Erythroblast (primary cell): ENCODE measurements at regions not wholly inside any gene's neighbourhood (a gene's known extent, or its start where the extent isn't known, plus 50 kb on each side); places are given as distances from the start of the nearest gene placed in this dataset.
"Not testable (repeated sequence)": the region's sequence is repeated elsewhere in the genome, so short reads cannot be mapped to it uniquely, and the experiment has no call there.

Experiments used
- DNase-seq, 2 experiments: peaks; one replicate each; lab custom pipeline; 2025; lab: John Stamatoyannopoulos, UW
- GATA1 ChIP-seq: IDR thresholded peaks from 2 replicates; pipeline ENCODE4 v1.6.1; 2011; ENCODE audit warnings: low read depth, mild to moderate bottlenecking, control low read depth, low read length, moderate library complexity
- POLR2A ChIP-seq: IDR thresholded peaks from 2 replicates; pipeline ENCODE4 v1.6.1; 2011; ENCODE audit warnings: mild to moderate bottlenecking, low read length

DNA sequence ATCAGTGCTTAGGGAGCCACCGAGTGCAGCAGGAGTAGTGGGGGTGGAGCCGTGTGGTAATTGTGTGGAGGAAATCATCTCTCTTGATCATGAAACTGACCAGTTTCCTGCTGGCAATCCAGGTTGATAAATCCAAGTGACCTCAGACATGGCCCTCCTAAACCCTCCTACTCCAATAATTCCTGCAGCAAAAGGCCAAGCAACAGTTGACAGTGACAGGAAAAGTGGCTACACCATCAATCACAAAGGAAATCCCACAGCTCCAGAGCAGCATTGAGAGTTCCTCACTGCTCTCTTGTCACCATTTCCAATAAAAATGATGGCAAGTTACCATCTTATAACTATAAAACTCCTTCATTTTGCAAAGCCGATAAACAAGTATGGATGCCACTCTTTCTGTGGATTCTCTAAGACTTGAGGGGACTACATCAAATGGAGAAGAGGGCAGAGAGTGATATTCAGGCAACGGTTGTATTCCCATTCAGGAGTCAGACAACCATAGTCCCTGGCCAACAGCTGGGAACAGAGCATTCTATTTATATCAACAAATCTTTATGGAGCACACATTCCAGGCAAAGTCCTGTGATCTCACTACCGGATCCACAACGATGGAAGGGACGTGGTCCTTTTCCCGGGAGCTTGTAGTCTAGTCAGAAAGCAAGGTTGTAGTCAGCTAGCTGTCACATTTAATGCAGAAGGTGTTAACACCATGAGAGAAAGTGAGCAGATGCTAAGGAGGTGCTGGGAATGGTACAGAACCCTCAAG is 312.5 kb upstream of the CTNNB1 start:
- DNase-seq = no peak
- TF ChIP-seq POLR2A (no peak), GATA1 (no peak)

DNA sequence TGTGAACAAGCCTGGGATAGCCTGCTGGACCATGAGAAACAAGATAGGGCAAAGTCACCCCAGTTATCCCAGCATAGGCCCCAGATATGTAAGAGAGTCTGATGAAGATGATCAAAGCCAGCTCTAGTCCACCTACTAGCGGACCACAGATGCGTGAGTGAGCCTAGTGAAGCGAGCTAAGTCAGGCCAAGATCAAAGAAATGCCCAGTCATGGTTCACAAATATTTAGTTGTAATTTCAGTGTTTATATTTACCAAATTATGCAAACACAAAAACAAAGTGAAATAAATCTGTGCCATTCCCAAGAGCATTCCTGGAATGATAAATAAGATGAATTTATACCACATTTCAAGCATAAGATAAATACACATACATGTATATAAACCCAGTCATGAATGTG is 308.1 kb upstream of the CTNNB1 start:
- no peak for TF ChIP-seq POLR2A
- TF ChIP-seq GATA1 = no peak
- no peak for DNase-seq

DNA sequence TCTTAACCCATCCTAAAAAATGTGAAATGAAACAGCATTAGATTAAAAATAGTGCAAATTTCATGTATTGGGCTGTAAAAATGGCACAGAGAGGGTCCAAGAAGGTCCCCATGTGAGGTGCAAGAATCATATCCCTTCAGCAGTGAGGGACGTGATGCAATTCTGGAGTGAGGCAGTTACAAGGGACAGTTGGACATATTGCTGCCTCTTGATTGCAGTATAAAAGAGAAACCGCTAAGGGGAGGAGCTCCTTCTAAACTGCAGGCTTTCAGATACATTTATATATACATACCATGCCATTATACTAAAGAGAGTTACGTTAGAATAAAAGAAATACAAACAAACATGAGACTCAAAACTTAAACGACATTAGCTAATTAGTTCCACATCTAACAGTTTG is 304.2 kb upstream of the CTNNB1 start:
- TF ChIP-seq POLR2A (no peak), GATA1 (no peak)
- no peak for DNase-seq

DNA sequence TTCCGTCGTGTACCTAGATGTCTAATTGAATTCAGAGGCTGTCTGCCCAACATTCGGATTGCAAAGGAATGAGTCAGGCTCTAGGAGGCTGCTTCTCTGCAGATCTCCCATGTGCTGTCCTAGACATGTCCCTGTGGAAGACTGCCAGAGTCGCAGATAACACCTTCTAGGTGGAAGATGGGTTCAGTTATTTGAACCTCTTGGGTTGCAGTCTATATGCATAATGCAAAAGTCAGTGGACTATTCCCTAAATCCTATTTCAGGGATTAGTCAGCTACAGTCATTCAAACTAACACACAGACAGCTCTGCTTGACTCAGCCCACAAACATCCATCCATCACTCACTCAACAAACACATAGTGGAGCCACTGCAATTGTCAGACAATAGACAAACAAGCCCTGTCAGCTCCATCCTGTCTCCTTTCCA is 300.0 kb upstream of the CTNNB1 start:
- DNase-seq = no peak
- TF ChIP-seq POLR2A (no peak), GATA1 (no peak)

DNA sequence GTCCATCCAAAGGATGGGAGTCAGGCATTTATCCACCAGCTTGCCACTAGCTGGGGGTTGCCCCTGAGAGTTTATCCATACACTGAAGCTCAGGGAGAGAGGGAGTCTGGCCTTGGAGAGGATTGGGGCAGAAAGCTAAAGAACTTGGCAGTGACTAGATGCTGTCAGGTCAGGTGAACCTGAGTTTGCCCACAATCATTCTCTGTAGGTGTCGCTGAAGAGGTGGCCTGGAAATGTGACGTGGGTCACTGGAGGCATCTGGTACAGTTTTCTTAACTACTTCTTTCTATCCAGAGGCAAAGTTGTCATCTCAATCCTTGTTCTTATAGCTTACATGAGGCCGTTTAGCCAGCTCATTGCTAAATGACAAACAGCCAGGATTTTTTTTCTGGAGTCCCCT is 298.0 kb upstream of the CTNNB1 start:
- DNase-seq = no peak
- TF ChIP-seq POLR2A (no peak), GATA1 (no peak)

DNA sequence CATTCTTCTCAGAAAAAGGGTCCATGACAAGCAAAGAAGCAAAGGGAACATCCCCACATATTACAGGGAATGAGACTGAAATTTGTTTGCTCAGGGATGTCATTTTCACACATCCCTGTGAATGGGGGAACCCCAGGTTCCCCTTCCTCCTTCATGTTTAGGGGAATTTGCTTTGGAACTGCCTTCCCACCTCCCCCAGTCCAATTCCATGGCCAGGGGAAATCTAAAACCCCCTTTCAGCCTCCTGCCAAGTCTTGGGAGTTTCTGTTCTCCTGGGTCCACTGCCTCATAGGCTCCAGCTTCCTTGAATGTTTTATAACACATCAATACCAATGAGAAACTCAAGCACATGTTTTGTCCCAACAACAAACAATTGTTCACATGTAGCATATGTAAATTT is 297.5 kb upstream of the CTNNB1 start:
- TF ChIP-seq GATA1 (no peak), POLR2A (no peak)

DNA sequence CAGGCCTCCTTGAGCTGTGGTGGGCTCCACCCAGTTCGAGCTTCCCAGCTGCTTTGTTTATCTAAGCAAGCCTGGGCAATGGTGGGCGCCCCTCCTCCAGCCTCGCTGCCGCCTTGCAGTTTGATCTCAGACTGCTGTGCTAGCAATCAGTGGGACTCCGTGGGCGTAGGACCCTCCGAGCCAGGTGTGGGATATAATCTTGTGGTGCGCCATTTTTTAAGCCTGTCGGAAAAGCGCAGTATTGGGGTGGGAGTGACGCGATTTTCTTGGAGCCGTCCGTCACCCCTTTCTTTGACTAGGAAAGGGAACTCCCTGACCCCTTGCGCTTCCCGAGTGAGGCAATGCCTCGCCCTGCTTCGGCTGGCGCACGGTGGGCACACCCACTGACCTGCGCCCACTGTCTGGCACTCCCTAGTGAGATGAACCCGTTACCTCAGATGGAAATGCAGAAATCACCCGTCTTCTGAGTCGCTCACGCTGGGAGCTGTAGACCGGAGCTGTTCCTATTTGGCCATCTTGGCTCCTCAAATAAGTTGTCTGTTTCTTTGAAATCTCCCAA is 291.3 kb upstream of the CTNNB1 start:
- DNase-seq = not testable (repeated sequence)

More for the DNA sequence above, 297.5 kb upstream of the CTNNB1 start:
- DNase-seq = no peak

DNA sequence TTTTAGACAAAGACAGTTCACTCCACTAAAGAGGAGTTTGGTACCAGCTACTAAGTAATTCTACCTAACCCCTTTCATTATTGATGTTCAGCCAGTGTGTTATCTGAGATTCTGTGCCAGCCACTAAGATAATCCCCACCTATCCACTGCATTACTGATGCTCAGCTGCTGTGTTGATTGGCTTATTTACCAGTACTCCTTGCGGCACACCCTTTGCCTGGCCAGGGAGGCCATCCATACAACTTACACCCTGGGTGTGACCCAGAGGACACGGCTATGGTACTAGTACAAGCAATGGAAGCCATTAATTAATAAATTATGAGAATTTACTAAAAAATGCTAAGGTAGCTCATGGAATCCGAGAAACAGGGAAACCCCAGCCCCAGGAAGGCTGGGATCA is 290.7 kb upstream of the CTNNB1 start:
- TF ChIP-seq POLR2A (no peak), GATA1 (no peak)

DNA sequence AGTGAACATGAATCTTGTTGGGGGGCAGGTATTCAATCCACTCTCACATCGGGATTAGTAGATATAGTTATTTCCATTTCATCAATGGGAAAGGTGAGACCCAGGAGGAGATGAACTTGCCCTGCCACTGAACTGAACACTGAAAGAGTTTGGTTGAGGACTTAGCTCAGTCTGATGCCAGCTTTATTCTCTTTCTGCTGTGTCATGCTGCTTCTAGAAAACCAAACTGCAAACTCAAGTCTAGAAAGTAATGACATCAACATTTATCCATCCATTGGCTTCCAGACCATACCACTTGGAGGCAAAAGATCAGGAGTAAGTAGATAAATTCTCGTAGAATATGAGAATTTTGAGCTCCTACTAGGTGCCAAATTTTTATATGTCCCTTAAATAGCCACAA is 288.0 kb upstream of the CTNNB1 start:
- DNase-seq = no peak
- no peak for TF ChIP-seq POLR2A
- TF ChIP-seq GATA1 = no peak

More for the DNA sequence above, 290.7 kb upstream of the CTNNB1 start:
- no peak for DNase-seq

DNA sequence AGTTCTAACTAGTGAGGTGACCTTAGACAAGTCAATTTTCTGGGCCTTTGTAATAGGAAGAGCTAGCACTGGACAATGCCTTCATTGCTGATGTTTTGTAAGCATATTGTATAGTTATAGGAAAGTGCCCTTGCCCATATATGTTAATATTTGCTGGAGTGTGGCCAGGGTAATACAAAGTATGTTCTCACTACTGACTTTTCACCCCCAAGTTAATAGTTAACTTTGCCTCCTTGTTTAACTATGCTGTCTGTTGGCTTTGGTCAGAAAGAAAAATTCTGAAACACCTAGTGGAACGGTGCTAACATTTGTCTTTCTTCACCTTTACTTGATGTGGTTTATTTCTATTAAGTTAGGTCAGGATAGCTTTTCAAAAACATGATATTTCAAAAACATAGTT is 287.4 kb upstream of the CTNNB1 start:
- no peak for TF ChIP-seq POLR2A
- no peak for TF ChIP-seq GATA1
- DNase-seq = no peak

DNA sequence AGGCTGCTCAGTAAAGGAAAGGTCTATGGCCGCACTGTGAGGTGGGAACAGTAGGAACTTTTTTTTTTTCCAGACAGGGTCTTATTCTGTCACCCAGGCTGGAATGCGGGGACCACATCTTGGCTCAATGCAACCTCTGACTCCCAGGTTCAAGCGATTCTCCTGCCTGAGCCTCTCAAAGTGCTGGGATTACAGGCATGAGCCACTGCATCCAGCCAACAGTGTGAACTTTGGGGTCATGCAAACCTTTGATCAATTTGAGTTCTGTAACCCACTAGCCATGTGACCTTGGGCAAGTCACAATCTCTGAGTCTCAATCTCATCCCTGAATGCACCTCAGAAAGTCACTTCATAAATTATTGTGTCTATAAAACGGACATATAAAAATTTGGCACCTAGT is 286.8 kb upstream of the CTNNB1 start:
- TF ChIP-seq GATA1 = no peak
- TF ChIP-seq POLR2A = no peak

DNA sequence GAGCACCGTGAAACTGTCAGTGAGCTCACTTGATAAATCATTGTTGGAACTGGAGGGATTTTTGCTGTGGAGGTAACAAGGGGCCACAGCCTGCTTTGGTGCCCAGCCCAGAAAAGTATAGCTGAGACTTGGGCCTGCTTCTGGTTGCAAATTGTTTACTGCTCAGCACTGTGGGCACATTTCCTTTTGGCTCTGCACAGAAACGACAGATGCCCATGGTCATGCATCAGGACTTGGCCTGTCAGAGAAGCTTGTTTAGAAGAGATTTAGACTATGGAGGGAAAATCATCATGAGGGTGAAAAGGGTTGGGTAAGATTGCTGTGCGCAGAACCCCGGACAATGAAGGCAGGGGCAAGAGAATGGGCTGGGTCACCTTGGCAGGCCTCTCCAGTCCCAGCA is 286.1 kb upstream of the CTNNB1 start:
- DNase-seq = no peak
- TF ChIP-seq POLR2A (no peak), GATA1 (no peak)

More for the DNA sequence above, 286.8 kb upstream of the CTNNB1 start:
- DNase-seq = no peak

DNA sequence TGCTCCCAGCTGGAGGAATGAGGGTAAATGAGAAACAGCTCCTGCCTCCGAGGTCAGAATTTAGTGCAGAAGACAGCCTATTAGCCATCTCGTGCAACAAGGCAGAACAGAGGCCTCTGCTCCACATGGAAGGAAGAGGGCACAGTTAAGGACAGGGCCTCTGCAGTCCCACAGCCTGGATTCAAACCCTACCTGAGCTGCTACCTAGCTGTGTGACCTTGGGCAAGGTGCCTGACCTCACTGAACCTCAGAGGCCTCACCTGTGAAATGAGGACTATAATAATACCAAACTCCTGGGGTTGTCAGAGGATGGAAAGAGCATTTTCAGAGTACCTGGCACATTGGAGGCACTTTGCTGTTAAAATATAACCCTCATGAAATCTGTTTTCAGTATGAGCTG is 285.7 kb upstream of the CTNNB1 start:
- TF ChIP-seq POLR2A = no peak
- TF ChIP-seq GATA1 = no peak
- DNase-seq = no peak

DNA sequence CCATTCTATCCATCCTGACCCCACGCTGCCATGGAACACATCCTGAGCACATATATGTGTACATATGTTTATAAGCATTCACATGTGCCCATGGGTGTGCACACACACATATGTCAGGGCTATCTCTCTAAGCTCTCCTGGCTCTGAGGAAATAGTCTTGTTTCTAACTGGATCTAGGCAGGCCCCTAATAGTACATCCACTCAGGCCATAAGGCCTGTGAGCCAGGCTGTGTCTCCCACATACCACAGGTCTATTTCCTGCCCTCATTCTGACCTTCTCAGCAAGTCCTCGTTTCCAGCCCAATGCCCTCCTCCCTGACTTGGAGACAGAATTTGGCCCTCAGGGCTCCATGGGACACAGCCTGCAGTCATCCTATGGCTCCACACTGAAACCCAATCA is 284.8 kb upstream of the CTNNB1 start:
- TF ChIP-seq GATA1 (no peak), POLR2A (no peak)
- no peak for DNase-seq

DNA sequence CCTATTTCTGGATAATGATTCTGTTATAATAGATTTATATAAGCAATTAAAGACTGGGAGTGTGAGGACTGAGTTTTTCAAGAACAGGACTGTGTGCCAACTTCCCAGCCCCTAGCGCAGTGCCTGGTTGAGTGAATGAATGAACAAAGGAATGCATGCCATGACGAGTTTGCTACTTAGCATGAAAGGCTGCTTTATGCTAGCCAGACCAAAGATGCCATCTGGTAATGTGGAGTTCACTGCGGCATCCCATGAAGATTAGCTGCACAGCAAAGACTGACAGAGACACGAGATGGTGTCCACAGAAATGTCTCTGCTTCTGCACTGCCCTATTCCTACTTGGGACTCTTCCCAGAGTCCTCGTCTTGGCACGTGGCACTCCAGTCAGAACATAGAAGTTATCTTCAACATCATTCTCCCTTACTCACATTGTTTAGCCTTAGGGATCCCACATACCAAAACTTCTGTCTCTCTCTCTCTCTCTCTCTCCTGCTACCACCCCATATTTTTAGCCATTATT is 283.9 kb upstream of the CTNNB1 start:
- no peak for DNase-seq
- no peak for TF ChIP-seq GATA1
- no peak for TF ChIP-seq POLR2A

DNA sequence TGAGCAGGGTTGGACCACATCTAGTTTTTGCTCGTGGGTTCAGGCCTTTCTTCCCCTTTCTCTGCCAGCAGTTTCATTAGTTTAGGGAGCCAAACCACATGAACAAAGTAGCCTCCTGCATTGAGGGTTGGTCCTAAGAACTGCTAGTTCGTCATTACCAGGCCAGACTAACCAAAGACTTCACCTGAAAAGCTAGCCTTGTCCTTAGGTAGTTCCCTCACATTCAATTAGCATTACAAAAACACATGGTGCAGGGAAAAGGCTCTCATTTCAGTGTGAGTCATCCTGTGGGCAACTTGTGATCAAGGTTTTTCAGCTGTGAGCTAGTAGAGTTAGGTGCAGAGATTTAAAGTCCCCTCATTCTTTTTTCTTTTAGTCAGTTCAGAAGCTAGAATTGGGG is 279.3 kb upstream of the CTNNB1 start:
- no peak for DNase-seq

More for the DNA sequence above, 279.3 kb upstream of the CTNNB1 start:
- TF ChIP-seq POLR2A = no peak
- no peak for TF ChIP-seq GATA1
